CD4-positive, alpha-beta memory T cell (primary cell): ENCODE measurements at regions not wholly inside any gene's neighbourhood (a gene's known extent, or its start where the extent isn't known, plus 50 kb on each side); places are given as distances from the start of the nearest gene placed in this dataset.

Experiments used
- CTCF ChIA-PET: fragments of 350-600 bp; sonication (Branson Sonifier 250); formaldehyde crosslinking; loops from one replicate; lab custom pipeline; 2021; ENCODE audit warnings: inconsistent platforms; ENCODE audit not compliant: partially characterized antibody; lab: Charles Lee
- POLR2A ChIA-PET: fragments of 350-600 bp; sonication (Branson Sonifier 250); formaldehyde crosslinking; loops from one replicate; lab custom pipeline; 2021; ENCODE audit not compliant: partially characterized antibody; lab: Charles Lee
- DNase-seq, 5 donors: peaks; one replicate each; pipeline versions ENCODE4 v3.0.0 to v3.0.0-alpha.2; 2020 to 2022; ENCODE audit warnings: mixed read lengths in 1 of 5
- H3K27ac ChIP-seq: one replicate; pipeline ENCODE4 v1.7.0; 2013; ENCODE audit warnings: low read depth, low read length
- H3K27me3 ChIP-seq: 2 replicates; pipeline ENCODE4 v1.7.0; 2013; ENCODE audit warnings: mild to moderate bottlenecking, low read length, moderate library complexity; ENCODE audit not compliant: insufficient read depth
- H3K36me3 ChIP-seq: 2 replicates; pipeline ENCODE4 v1.7.0; 2013; ENCODE audit warnings: mild to moderate bottlenecking, low read length, moderate library complexity; ENCODE audit not compliant: insufficient read depth
- H3K4me1 ChIP-seq: 2 replicates; pipeline ENCODE4 v1.7.0; 2013; ENCODE audit warnings: mild to moderate bottlenecking, low read length, moderate library complexity; ENCODE audit not compliant: insufficient read depth
- H3K4me3 ChIP-seq, 2 donors: one replicate each; pipeline ENCODE4 v1.7.0; 2013; ENCODE audit warnings: low read length in 2 of 2, mild to moderate bottlenecking in 1 of 2
- H3K9me3 ChIP-seq, 2 donors: one replicate each; pipeline ENCODE4 v1.7.0; 2013; ENCODE audit warnings: low read length in 2 of 2, control low read depth in 1 of 2; ENCODE audit not compliant: control insufficient read depth in 1 of 2
- H3K27ac Mint-ChIP-seq, 7 donors: one replicate each; pipeline ENCODE4 v1.8.0; 2020 to 2021; ENCODE audit warnings: mixed read lengths in 7 of 7, mild to moderate bottlenecking in 6 of 7, inconsistent platforms in 3 of 7, moderate library complexity in 3 of 7
- H3K27me3 Mint-ChIP-seq, 2 donors: one replicate each; pipeline ENCODE4 v1.8.0; 2020 to 2021; ENCODE audit warnings: mixed read lengths in 2 of 2
- H3K36me3 Mint-ChIP-seq, 2 donors: one replicate each; pipeline ENCODE4 v1.8.0; 2020 to 2021; ENCODE audit warnings: mixed read lengths in 2 of 2, inconsistent platforms in 1 of 2, mild to moderate bottlenecking in 1 of 2
- H3K4me1 Mint-ChIP-seq, 4 donors: one replicate each; pipeline ENCODE4 v1.8.0; 2020 to 2021; ENCODE audit warnings: mixed read lengths in 4 of 4, mild to moderate bottlenecking in 1 of 4
- H3K4me3 Mint-ChIP-seq, 8 donors: one replicate each; pipeline ENCODE4 v1.8.0; 2020 to 2021; ENCODE audit warnings: mixed read lengths in 8 of 8, mild to moderate bottlenecking in 7 of 8, moderate library complexity in 6 of 8, inconsistent platforms in 3 of 8
- H3K9me3 Mint-ChIP-seq, 8 donors: one replicate each; pipeline ENCODE4 v1.8.0; 2020 to 2021; ENCODE audit warnings: mixed read lengths in 8 of 8, mild to moderate bottlenecking in 5 of 8, inconsistent platforms in 3 of 8, moderate library complexity in 1 of 8
- intact Hi-C: fragments of 100-400 bp; cut with micrococcal nuclease; formaldehyde crosslinking; loops from one replicate; pipeline ENCODE4 v1.15.1; 2023

GRCh38 chr2:150282357-150282756, 205.1 kb downstream of the RND3 start:
- Mint-ChIP-seq H3K27ac (no peak overlapping the region), H3K36me3 (no peaks in the 10 kb centered on the region), H3K4me3 (no peak overlapping the region), H3K9me3 (peaks cover under 1 to 15% (median 3%) of the 10 kb centered on the region in 8 donors), H3K4me1 (no peaks in the 10 kb centered on the region), H3K27me3 (no peaks in the 10 kb centered on the region)
- CTCF ChIA-PET: no interaction called here
- intact Hi-C loops: no loop called here
- no peaks in the 10 kb centered on the region for H3K27me3 ChIP-seq
- H3K4me3 ChIP-seq: no peak overlapping the region
- no peaks in the 10 kb centered on the region for H3K4me1 ChIP-seq
- no peak for DNase-seq
- no peak overlapping the region for H3K27ac ChIP-seq
- POLR2A ChIA-PET: no interaction called here
- no peaks in the 10 kb centered on the region for H3K9me3 ChIP-seq
- H3K36me3 ChIP-seq: no peaks in the 10 kb centered on the region

GRCh38 chr2:150280231-150280630, 207.2 kb downstream of the RND3 start:
- no peak for DNase-seq
- CTCF ChIA-PET: no interaction called here

GRCh38 chr2:150279686-150280085, 207.8 kb downstream of the RND3 start:
- Mint-ChIP-seq H3K4me3 (no peak overlapping the region), H3K4me1 (no peaks in the 10 kb centered on the region), H3K9me3 (peaks cover 4 to 31% (median 14%) of the 10 kb centered on the region in 8 donors), H3K36me3 (no peaks in the 10 kb centered on the region), H3K27ac (no peak overlapping the region), H3K27me3 (no peaks in the 10 kb centered on the region)
- Histone ChIP-seq H3K27me3 (no peaks in the 10 kb centered on the region), H3K4me3 (no peak overlapping the region), H3K27ac (no peak overlapping the region), H3K36me3 (no peaks in the 10 kb centered on the region), H3K4me1 (no peaks in the 10 kb centered on the region), H3K9me3 (peaks cover 0 to 3% of the 10 kb centered on the region in 2 donors)
- intact Hi-C loops: no loop called here
- POLR2A ChIA-PET: no interaction called here
- DNase-seq: no peak
- CTCF ChIA-PET: no interaction called here

More at GRCh38 chr2:150280231-150280630, 207.2 kb downstream of the RND3 start:
- Histone ChIP-seq H3K36me3 (no peaks in the 10 kb centered on the region), H3K4me3 (no peak overlapping the region), H3K27ac (no peak overlapping the region), H3K27me3 (no peaks in the 10 kb centered on the region), H3K9me3 (peaks cover 0 to 3% of the 10 kb centered on the region in 2 donors), H3K4me1 (no peaks in the 10 kb centered on the region)
- Mint-ChIP-seq H3K27me3 (no peaks in the 10 kb centered on the region), H3K9me3 (peaks cover 4 to 26% (median 13%) of the 10 kb centered on the region in 8 donors), H3K4me3 (no peak overlapping the region), H3K27ac (no peak overlapping the region), H3K36me3 (no peaks in the 10 kb centered on the region), H3K4me1 (no peaks in the 10 kb centered on the region)
- intact Hi-C loops: no loop called here
- POLR2A ChIA-PET: no interaction called here

GRCh38 chr2:150276737-150277136, 210.7 kb downstream of the RND3 start:
- POLR2A ChIA-PET: no interaction called here
- Histone ChIP-seq H3K9me3 (peaks cover 0 to 3% of the 10 kb centered on the region in 2 donors), H3K36me3 (no peaks in the 10 kb centered on the region), H3K4me3 (no peak overlapping the region), H3K27ac (no peak overlapping the region), H3K4me1 (no peaks in the 10 kb centered on the region), H3K27me3 (no peaks in the 10 kb centered on the region)
- H3K27ac Mint-ChIP-seq: no peak overlapping the region
- no peaks in the 10 kb centered on the region for H3K27me3 Mint-ChIP-seq
- no peaks in the 10 kb centered on the region for H3K4me1 Mint-ChIP-seq
- intact Hi-C loops: no loop called here
- H3K36me3 Mint-ChIP-seq: no peaks in the 10 kb centered on the region
- H3K9me3 Mint-ChIP-seq: peaks cover 0 to 33% (median 15%) of the 10 kb centered on the region in 8 donors
- CTCF ChIA-PET: no interaction called here
- H3K4me3 Mint-ChIP-seq: no peak overlapping the region
- no peak for DNase-seq

- H3K9me3 ChIP-seq: peaks cover 0 to 3% of the 10 kb centered on the region in 2 donors
- no peaks in the 10 kb centered on the region for H3K4me1 ChIP-seq
- POLR2A ChIA-PET: no interaction called here
- H3K9me3 Mint-ChIP-seq: peaks cover 0 to 29% (median 14%) of the 10 kb centered on the region in 8 donors
- no peaks in the 10 kb centered on the region for H3K27me3 ChIP-seq
- no peak overlapping the region for H3K4me3 Mint-ChIP-seq
- no peaks in the 10 kb centered on the region for H3K27me3 Mint-ChIP-seq
- CTCF ChIA-PET: no interaction called here
- intact Hi-C loops: no loop called here
- H3K36me3 ChIP-seq: no peaks in the 10 kb centered on the region
- H3K27ac ChIP-seq: no peak overlapping the region
- H3K4me3 ChIP-seq: no peak overlapping the region
- no peaks in the 10 kb centered on the region for H3K36me3 Mint-ChIP-seq
- H3K27ac Mint-ChIP-seq: no peak overlapping the region
- DNase-seq: no peak
- no peaks in the 10 kb centered on the region for H3K4me1 Mint-ChIP-seq
Observed at GRCh38 chr2:150274108-150274507, 213.4 kb downstream of the RND3 start.

- no peaks in the 10 kb centered on the region for H3K27me3 ChIP-seq
- Mint-ChIP-seq H3K4me3 (no peak overlapping the region), H3K4me1 (no peaks in the 10 kb centered on the region), H3K36me3 (no peaks in the 10 kb centered on the region), H3K27me3 (no peaks in the 10 kb centered on the region), H3K9me3 (peaks cover 0 to 21% (median 7%) of the 10 kb centered on the region in 8 donors), H3K27ac (no peak overlapping the region)
- H3K4me1 ChIP-seq: no peaks in the 10 kb centered on the region
- ChIA-PET CTCF (no interaction called here), POLR2A (no interaction called here)
- no peaks in the 10 kb centered on the region for H3K36me3 ChIP-seq
- no peak for DNase-seq
- H3K9me3 ChIP-seq: peaks cover 0 to 2% of the 10 kb centered on the region in 2 donors
- intact Hi-C loops: no loop called here
- H3K27ac ChIP-seq: no peak overlapping the region
- no peak overlapping the region for H3K4me3 ChIP-seq
Observed at GRCh38 chr2:150271952-150272802, 215.3 kb downstream of the RND3 start.

- CTCF ChIA-PET: no interaction called here
- Mint-ChIP-seq H3K9me3 (peaks cover 0 to 3% (median 0%) of the 10 kb centered on the region in 8 donors), H3K4me1 (no peaks in the 10 kb centered on the region), H3K27me3 (no peaks in the 10 kb centered on the region), H3K4me3 (no peak overlapping the region), H3K36me3 (no peaks in the 10 kb centered on the region), H3K27ac (no peak overlapping the region)
- intact Hi-C loops: no loop called here
- Histone ChIP-seq H3K4me1 (no peaks in the 10 kb centered on the region), H3K36me3 (no peaks in the 10 kb centered on the region), H3K4me3 (no peak overlapping the region), H3K27ac (no peak overlapping the region), H3K27me3 (no peaks in the 10 kb centered on the region), H3K9me3 (no peaks in the 10 kb centered on the region)
- no peak for DNase-seq
- POLR2A ChIA-PET: no interaction called here
Observed at GRCh38 chr2:150267651-150268415, 219.6 kb downstream of the RND3 start.
